Spleen (tissue), 11 donors: ENCODE measurements at regions not wholly inside any gene's neighbourhood (a gene's known extent, or its start where the extent isn't known, plus 50 kb on each side); places are given as distances from the start of the nearest gene placed in this dataset.

Experiments
- DNase-seq: peaks from one replicate; pipeline ENCODE4 v3.0.0-alpha.2; 2020
- H3K27ac ChIP-seq, 8 donors: fragments of 200-600 bp; sonication (generic) in 7 of 8; 1 replicate in 4 of 8; 2 replicates in 4 of 8; pipeline versions ENCODE4 v1.5.0 to v1.8.0; 2016 to 2021; ENCODE audit warnings: inconsistent platforms in 4 of 8, mild to moderate bottlenecking in 4 of 8, moderate library complexity in 1 of 8
- H3K27me3 ChIP-seq, 7 donors: fragments of 200-600 bp; sonication (generic) in 6 of 7; replicated peaks in 1 of 7; 1 replicate in 4 of 7; 2 replicates in 3 of 7; pipeline versions ENCODE4 v1.5.0 to v1.8.0; 2016 to 2021; ENCODE audit warnings: inconsistent platforms in 3 of 7, mild to moderate bottlenecking in 1 of 7
- H3K36me3 ChIP-seq, 6 donors: fragments of 200-600 bp; sonication (generic) in 5 of 6; 1 replicate in 4 of 6; 2 replicates in 2 of 6; pipeline versions ENCODE4 v1.5.0 to v1.8.0; 2016 to 2021; ENCODE audit warnings: inconsistent platforms in 2 of 6
- H3K4me1 ChIP-seq, 6 donors: fragments of 200-600 bp; sonication (generic) in 5 of 6; 1 replicate in 3 of 6; 2 replicates in 3 of 6; pipeline versions ENCODE4 v1.5.0 to v1.8.0; 2016 to 2021; ENCODE audit warnings: inconsistent platforms in 3 of 6
- H3K4me3 ChIP-seq, 8 donors: fragments of 200-600 bp; sonication (generic) in 7 of 8; 1 replicate in 4 of 8; 2 replicates in 4 of 8; pipeline versions ENCODE4 v1.5.0 to v1.8.0; 2016 to 2021; ENCODE audit warnings: inconsistent platforms in 4 of 8, mild to moderate bottlenecking in 4 of 8, moderate library complexity in 2 of 8
- H3K9me3 ChIP-seq, 8 donors: fragments of 200-600 bp; sonication (generic) in 7 of 8; 1 replicate in 4 of 8; 2 replicates in 4 of 8; pipeline versions ENCODE4 v1.5.0 to v1.8.0; 2016 to 2021; ENCODE audit warnings: inconsistent platforms in 4 of 8
- CTCF ChIP-seq, 11 experiments: fragments of 200-600 bp in 7 of 11; fragments of 450-650 bp in 4 of 11; sonication (generic) in 4 of 11; IDR thresholded peaks in 8 of 11; conservative IDR thresholded peaks in 3 of 11; 1 replicate in 7 of 11; 2 replicates in 4 of 11; pipeline versions ENCODE4 v1.4.0 to v1.8.0; 2016 to 2021; ENCODE audit warnings: antibody characterized with exemption in 11 of 11, inconsistent platforms in 4 of 11, mild to moderate bottlenecking in 1 of 11
- POLR2A ChIP-seq, 3 donors: fragments of 450-650 bp; IDR thresholded peaks; one replicate each; pipeline ENCODE4 v1.5.1; 2017; ENCODE audit warnings: antibody characterized with exemption in 3 of 3, mild to moderate bottlenecking in 1 of 3
- POLR2AphosphoS5 ChIP-seq, 3 donors: sonication (generic); formaldehyde crosslinking; IDR thresholded peaks; one replicate each; pipeline ENCODE4 v1.5.1; 2017; ENCODE audit warnings: antibody characterized with exemption in 3 of 3
- WGBS, 5 donors: extraction: QIAGEN DNeasy Blood & Tissue Kit in 3 of 5; methylation state at CpG; one replicate each; pipeline versions ENCODE4 v1.1.5 to v1.1.7; 2013 to 2018; 5-methylcytosine and 5-hydroxymethylcytosine counted together
- intact Hi-C: fragments of 100-400 bp; cut with DNase I; formaldehyde crosslinking; loops from one replicate; pipeline ENCODE4 v1.15.0; 2023; ENCODE audit warnings: low total_unique reads
- donor health status: healthy with polysubstance abuse.
- donor health status: DM: no; HTN: no; CAD: no; lungs with moderate emphysema.
- donor health status: DM: no; HTN: no; CAD: no.
- donor health status: Bipolar disorder and iron deficiency.
- donor health status: healthy.
- donor health status: DM: no; HTN: no; CAD: no.
- donor health status: DM: yes; HTN: yes; CAD: no.

GRCh38 chr6:145025488-145025887 is 709.8 kb downstream of the EPM2A start:
- no peaks in the 10 kb centered on the region for H3K36me3 ChIP-seq
- H3K27ac ChIP-seq = no peak overlapping the region
- H3K9me3 ChIP-seq = no peaks in the 10 kb centered on the region
- H3K4me3 ChIP-seq = no peak overlapping the region
- H3K27me3 ChIP-seq = peaks cover 0 to 6% (median 0%) of the 10 kb centered on the region in 7 donors
- TF ChIP-seq CTCF (IDR thresholded peaks at IDR 0.05 in 8 of 11, conservative IDR thresholded peaks at IDR 0.05 in 3 of 11) (no peak), POLR2A (IDR thresholded peaks at IDR 0.05) (no peak), POLR2AphosphoS5 (IDR thresholded peaks at IDR 0.05) (no peak)
- WGBS, 5 donors = 80 to 90% (median 87%) methylated on average over 2 of the region's 2 CpGs
- no peak for DNase-seq
- intact Hi-C loops = no loop called here
- H3K4me1 ChIP-seq = no peaks in the 10 kb centered on the region

GRCh38 chr6:145026267-145026679 is 709.0 kb downstream of the EPM2A start:
- H3K27me3 ChIP-seq = peaks cover 0 to 6% (median 0%) of the 10 kb centered on the region in 7 donors
- DNase-seq = no peak
- H3K4me3 ChIP-seq = no peak overlapping the region
- no peak overlapping the region for H3K27ac ChIP-seq
- no peaks in the 10 kb centered on the region for H3K9me3 ChIP-seq
- no peaks in the 10 kb centered on the region for H3K4me1 ChIP-seq
- WGBS, 5 donors = 85 to 95% (median 92%) methylated on average over 2 of the region's 2 CpGs
- TF ChIP-seq POLR2A (IDR thresholded peaks at IDR 0.05) (no peak), POLR2AphosphoS5 (IDR thresholded peaks at IDR 0.05) (no peak), CTCF (IDR thresholded peaks at IDR 0.05 in 8 of 11, conservative IDR thresholded peaks at IDR 0.05 in 3 of 11) (no peak)
- H3K36me3 ChIP-seq = no peaks in the 10 kb centered on the region
- intact Hi-C loops = no loop called here

DNA sequence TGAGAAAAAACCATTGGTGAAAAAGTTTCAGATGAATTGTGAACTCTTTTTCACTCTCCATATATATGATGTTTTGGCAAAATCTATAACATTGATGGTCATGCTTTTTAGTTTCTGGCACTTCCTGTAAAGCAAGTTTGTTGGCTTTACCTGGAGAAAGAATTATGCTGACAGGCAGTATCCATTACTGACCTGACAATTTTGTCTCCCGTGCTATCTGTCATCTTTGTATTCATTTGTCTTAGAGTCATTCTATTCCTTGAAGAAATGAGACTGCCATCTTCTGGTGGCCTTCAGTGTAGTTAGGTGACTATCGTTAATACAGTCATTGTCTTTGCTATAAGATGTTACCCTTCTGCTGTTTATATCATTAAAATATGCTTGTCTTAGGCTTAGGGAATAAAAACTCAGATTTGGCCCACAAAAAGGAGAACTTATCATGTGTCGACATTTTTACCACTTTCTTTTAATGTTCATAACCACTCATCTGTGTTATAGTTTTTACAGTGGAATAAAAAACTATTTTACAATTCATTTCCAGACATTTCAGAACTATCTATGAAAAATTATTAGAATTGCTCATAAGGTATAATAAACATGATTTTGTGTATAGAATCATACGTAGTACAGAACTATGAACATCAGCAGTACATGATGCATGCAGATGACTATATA is 707.0 kb downstream of the EPM2A start:
- intact Hi-C loops = no loop called here
- Histone ChIP-seq H3K9me3 (no peaks in the 10 kb centered on the region), H3K4me3 (no peak overlapping the region), H3K4me1 (no peaks in the 10 kb centered on the region), H3K36me3 (no peaks in the 10 kb centered on the region), H3K27ac (no peak overlapping the region), H3K27me3 (peaks cover 0 to 6% (median 0%) of the 10 kb centered on the region in 7 donors)
- WGBS, 5 donors = 38 to 48% (median 41%) methylated on average over 4 of the region's 4 CpGs
- TF ChIP-seq POLR2A (IDR thresholded peaks at IDR 0.05) (no peak), CTCF (IDR thresholded peaks at IDR 0.05 in 8 of 11, conservative IDR thresholded peaks at IDR 0.05 in 3 of 11) (no peak), POLR2AphosphoS5 (IDR thresholded peaks at IDR 0.05) (no peak)
- DNase-seq = no peak

DNA sequence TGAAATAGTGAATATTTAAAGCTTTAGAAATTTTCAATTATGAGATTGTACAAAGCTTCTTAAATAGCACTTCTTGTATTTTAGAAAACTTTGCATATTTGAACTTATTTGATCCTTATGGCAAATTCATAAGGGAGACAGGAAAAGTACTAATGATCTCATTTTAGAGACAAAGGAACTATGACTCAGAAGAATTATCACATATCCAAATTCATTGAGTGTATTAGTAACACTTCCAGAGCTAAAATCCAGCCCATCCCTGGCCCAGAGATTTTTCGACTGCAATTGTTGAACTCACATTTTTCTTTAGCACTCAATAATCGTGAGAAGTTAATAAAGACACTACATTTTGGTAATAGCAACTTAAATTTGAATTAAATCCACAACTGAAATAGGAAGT is 704.3 kb downstream of the EPM2A start:
- no peaks in the 10 kb centered on the region for H3K4me1 ChIP-seq
- intact Hi-C loops = no loop called here
- no peak overlapping the region for H3K27ac ChIP-seq
- no peak for DNase-seq
- H3K36me3 ChIP-seq = no peaks in the 10 kb centered on the region
- no peak overlapping the region for H3K4me3 ChIP-seq
- WGBS, 5 donors = 66 to 84% (median 76%) methylated on average over 2 of the region's 2 CpGs
- H3K9me3 ChIP-seq = no peaks in the 10 kb centered on the region
- H3K27me3 ChIP-seq = peaks cover 0 to 6% (median 0%) of the 10 kb centered on the region in 7 donors
- TF ChIP-seq CTCF (IDR thresholded peaks at IDR 0.05 in 8 of 11, conservative IDR thresholded peaks at IDR 0.05 in 3 of 11) (no peak), POLR2A (IDR thresholded peaks at IDR 0.05) (no peak), POLR2AphosphoS5 (IDR thresholded peaks at IDR 0.05) (no peak)
